Caco-2 (cell line): ENCODE measurements at regions not wholly inside any gene's neighbourhood (a gene's known extent, or its start where the extent isn't known, plus 50 kb on each side); places are given as distances from the start of the nearest gene placed in this dataset.

Experiments
- BruUV-seq: library from RNA; stranded (reverse); fragments of 400-500 nt; replicated peaks from 2 replicates; lab custom pipeline; 2021; lab: Mats Ljungman, UMichigan
- CTCF ChIA-PET: fragments of 300-600 bp; sonication (Branson Sonifier 250); formaldehyde crosslinking; loops from one replicate; lab custom pipeline; 2022; ENCODE audit warnings: antibody characterized with exemption; lab: Charles Lee
- POLR2A ChIA-PET: fragments of 300-600 bp; sonication (Branson Sonifier 250); formaldehyde crosslinking; loops from one replicate; lab custom pipeline; 2022; ENCODE audit warnings: antibody characterized with exemption; lab: Charles Lee
- DNase-seq, 2 experiments: peaks; one replicate each; pipeline versions ENCODE4 v3.0.0 to v3.0.0-alpha.2; 2020 to 2022
- H3K27me3 ChIP-seq: replicated peaks from 2 replicates; pipeline ENCODE4 v1.6.0; 2011; ENCODE audit warnings: low read length; ENCODE audit not compliant: control insufficient read depth, insufficient read depth
- H3K36me3 ChIP-seq: 2 replicates; pipeline ENCODE4 v1.5.1; 2011; ENCODE audit warnings: low read length; ENCODE audit not compliant: control insufficient read depth, insufficient read depth
- H3K4me1 ChIP-seq: fragments of 250-450 bp; sonication (Bioruptor Pico); 2 replicates; pipeline ENCODE4 v1.5.1; 2020; ENCODE audit warnings: mild to moderate bottlenecking
- H3K4me3 ChIP-seq: 2 replicates; pipeline ENCODE4 v1.5.1; 2011; ENCODE audit warnings: low read depth, mild to moderate bottlenecking, control low read depth, low read length
- H3K9me3 ChIP-seq: fragments of 250-450 bp; sonication (Bioruptor Pico); 2 replicates; pipeline ENCODE4 v1.5.1; 2020; ENCODE audit warnings: mild to moderate bottlenecking, moderate library complexity
- H3K27ac Mint-ChIP-seq: one replicate; pipeline ENCODE4 v1.8.0; 2022; ENCODE audit warnings: mixed read lengths; ENCODE audit not compliant: unreplicated experiment
- H3K27me3 Mint-ChIP-seq: one replicate; pipeline ENCODE4 v1.8.0; 2022; ENCODE audit warnings: mixed read lengths; ENCODE audit not compliant: insufficient read depth, unreplicated experiment
- H3K36me3 Mint-ChIP-seq: one replicate; pipeline ENCODE4 v1.8.0; 2022; ENCODE audit warnings: mild to moderate bottlenecking, mixed read lengths; ENCODE audit not compliant: insufficient read depth, unreplicated experiment
- H3K4me1 Mint-ChIP-seq: one replicate; pipeline ENCODE4 v1.8.0; 2022; ENCODE audit warnings: low read depth, mixed read lengths; ENCODE audit not compliant: unreplicated experiment
- H3K4me3 Mint-ChIP-seq: one replicate; pipeline ENCODE4 v1.8.0; 2022; ENCODE audit warnings: mild to moderate bottlenecking, moderate library complexity, mixed read lengths; ENCODE audit not compliant: unreplicated experiment
- H3K9me3 Mint-ChIP-seq: one replicate; pipeline ENCODE4 v1.8.0; 2022; ENCODE audit warnings: mixed read lengths; ENCODE audit not compliant: unreplicated experiment
- intact Hi-C: fragments of 100-400 bp; cut with micrococcal nuclease; formaldehyde crosslinking; loops from one replicate; pipeline ENCODE4 v1.10.0; 2022; ENCODE audit not compliant: unreplicated experiment
- TF ChIP-seq, protein P1 (sequence below), 2 experiments: fragments of 200-600 bp in 1 of 2; IDR thresholded peaks; 1 replicate in 1 of 2; 2 replicates in 1 of 2; pipeline versions ENCODE4 v1.5.1 to v1.8.0; 2011 to 2022; ENCODE audit warnings: antibody characterized with exemption in 1 of 2, control low read depth in 1 of 2, inconsistent platforms in 1 of 2, low read depth in 1 of 2, low read length in 1 of 2, mild to moderate bottlenecking in 1 of 2, moderate library complexity in 1 of 2; ENCODE audit not compliant: insufficient read depth in 1 of 2, severe bottlenecking in 1 of 2, unreplicated experiment in 1 of 2

DNA sequence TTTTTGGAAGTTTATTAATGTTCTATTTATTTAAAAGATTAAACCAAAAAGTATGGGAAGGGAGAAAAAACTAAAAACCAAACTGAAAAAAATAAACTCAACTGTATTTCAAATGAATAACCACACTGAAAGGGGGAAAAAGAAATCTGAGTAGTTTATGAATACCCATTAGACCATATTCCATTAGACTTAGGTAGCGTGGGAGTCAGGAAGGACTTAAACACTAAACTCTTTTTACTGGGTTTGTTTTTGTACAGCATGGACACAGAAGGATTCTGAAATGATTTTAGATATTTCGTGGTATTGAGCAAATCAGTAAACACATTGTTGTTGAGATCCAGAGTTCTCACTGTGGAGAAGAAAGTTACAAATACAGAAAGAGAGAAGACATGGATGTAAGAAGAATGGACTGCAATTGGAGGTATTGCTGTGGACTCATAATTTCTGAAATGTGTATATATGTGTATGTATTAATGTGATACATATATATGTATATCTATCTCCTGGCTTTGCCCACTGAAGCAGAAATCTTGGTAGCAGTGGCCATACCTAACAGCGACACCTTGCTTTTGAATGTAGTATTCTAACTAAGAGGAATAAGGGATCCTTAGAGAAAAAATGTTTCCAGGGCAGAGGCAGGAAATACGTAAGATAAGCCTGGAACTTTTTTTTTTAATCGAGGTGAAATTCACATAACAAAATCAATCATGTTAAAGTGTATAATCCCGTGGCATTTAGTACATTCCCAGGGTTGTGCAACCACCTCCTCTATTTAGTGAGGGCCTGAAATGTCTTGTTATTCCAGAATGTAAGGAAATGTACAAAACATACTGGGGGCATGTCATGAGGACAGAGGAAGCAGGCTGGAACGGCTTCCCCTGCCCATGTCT lies 228.8 kb downstream of the SMARCA2 start:
- TF ChIP-seq, protein P1, sequence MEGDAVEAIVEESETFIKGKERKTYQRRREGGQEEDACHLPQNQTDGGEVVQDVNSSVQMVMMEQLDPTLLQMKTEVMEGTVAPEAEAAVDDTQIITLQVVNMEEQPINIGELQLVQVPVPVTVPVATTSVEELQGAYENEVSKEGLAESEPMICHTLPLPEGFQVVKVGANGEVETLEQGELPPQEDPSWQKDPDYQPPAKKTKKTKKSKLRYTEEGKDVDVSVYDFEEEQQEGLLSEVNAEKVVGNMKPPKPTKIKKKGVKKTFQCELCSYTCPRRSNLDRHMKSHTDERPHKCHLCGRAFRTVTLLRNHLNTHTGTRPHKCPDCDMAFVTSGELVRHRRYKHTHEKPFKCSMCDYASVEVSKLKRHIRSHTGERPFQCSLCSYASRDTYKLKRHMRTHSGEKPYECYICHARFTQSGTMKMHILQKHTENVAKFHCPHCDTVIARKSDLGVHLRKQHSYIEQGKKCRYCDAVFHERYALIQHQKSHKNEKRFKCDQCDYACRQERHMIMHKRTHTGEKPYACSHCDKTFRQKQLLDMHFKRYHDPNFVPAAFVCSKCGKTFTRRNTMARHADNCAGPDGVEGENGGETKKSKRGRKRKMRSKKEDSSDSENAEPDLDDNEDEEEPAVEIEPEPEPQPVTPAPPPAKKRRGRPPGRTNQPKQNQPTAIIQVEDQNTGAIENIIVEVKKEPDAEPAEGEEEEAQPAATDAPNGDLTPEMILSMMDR (IDR thresholded peaks at IDR 0.05; ENCODE audit: insufficient read depth in 1 of 2, low read depth in 1 of 2, low read length in 1 of 2, severe bottlenecking in 1 of 2, unreplicated experiment in 1 of 2) = no peak
- no peaks in the 10 kb centered on the region for H3K36me3 ChIP-seq
- H3K27ac Mint-ChIP-seq = peak overlapping the region; percentile 62
- no peaks in the 10 kb centered on the region for H3K27me3 ChIP-seq
- H3K4me1 Mint-ChIP-seq = peaks cover 13% of the 10 kb centered on the region
- peaks cover 9% of the 10 kb centered on the region for H3K4me1 ChIP-seq
- no peaks in the 10 kb centered on the region for H3K9me3 ChIP-seq
- no peak for DNase-seq
- no peak overlapping the region for H3K4me3 ChIP-seq
- CTCF ChIA-PET = no interaction called here
- POLR2A ChIA-PET = no interaction called here
- intact Hi-C loops = loop anchor here (2.0 to 10.0 kb wide), 3 partner anchors 37 to 381 kb away; partner anchors contain the start of gene VLDLR
- H3K27me3 Mint-ChIP-seq = no peaks in the 10 kb centered on the region
- H3K36me3 Mint-ChIP-seq = peaks cover 14% of the 10 kb centered on the region
- H3K4me3 Mint-ChIP-seq = no peak overlapping the region
- BruUV-seq = no TSS peak
- H3K9me3 Mint-ChIP-seq = no peaks in the 10 kb centered on the region

DNA sequence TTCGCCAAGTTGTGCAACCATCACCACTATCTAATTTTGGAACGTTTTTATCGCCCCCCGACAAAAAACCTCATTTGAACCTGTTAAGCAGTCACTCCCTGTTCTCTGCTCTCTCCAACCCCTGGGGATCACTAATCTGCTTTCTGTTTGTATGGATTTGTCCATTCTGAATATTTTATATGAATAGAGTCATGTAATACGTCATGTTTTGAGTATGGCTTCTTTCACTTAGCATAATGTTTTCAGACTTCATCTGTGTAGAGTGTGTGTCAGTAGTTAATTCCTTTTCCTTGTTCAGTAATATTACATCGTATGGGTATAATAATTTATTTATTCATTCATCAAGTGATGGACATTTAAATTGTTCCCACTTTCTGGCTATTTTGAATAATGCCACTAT lies 232.2 kb downstream of the SMARCA2 start:
- H3K4me3 Mint-ChIP-seq = no peak overlapping the region
- POLR2A ChIA-PET = no interaction called here
- H3K36me3 ChIP-seq = no peaks in the 10 kb centered on the region
- no peaks in the 10 kb centered on the region for H3K27me3 Mint-ChIP-seq
- peaks cover 13% of the 10 kb centered on the region for H3K4me1 Mint-ChIP-seq
- no peak overlapping the region for H3K27ac Mint-ChIP-seq
- no peak for DNase-seq
- TF ChIP-seq, protein P1 (IDR thresholded peaks at IDR 0.05; ENCODE audit: insufficient read depth in 1 of 2, low read depth in 1 of 2, low read length in 1 of 2, severe bottlenecking in 1 of 2, unreplicated experiment in 1 of 2) = no peak
- H3K9me3 Mint-ChIP-seq = no peaks in the 10 kb centered on the region
- CTCF ChIA-PET = no interaction called here
- H3K36me3 Mint-ChIP-seq = peaks cover 8% of the 10 kb centered on the region
- no peaks in the 10 kb centered on the region for H3K9me3 ChIP-seq
- H3K27me3 ChIP-seq = no peaks in the 10 kb centered on the region
- H3K4me3 ChIP-seq = no peak overlapping the region
- intact Hi-C loops = loop anchor here (10.0 kb wide), 1 partner anchor 377 kb away; the partner anchor contains the start of gene VLDLR
- no TSS peak for BruUV-seq
- peaks cover 9% of the 10 kb centered on the region for H3K4me1 ChIP-seq

DNA sequence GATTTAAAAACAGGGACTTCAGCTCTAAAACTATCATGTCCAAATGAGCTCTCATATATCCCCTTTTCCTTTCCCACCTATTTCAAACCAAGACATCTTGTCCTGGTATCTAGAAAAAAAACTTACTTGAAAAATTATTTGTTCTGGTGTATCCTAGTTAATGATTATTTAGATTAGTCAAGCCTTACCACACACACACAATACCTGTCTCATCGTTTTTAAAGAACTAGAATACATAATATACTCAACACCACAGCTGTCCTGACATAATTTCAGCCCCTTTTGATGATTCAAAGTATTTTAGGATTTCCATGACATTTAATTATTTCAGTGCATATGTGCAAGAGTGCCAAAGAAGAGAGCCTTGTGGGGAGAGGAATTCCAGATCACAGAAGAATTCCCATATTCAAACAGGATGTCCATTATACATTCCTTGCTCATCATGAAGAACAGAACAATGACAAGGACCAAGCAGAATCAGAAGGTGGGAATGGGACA lies 233.7 kb downstream of the SMARCA2 start:
- no peaks in the 10 kb centered on the region for H3K27me3 ChIP-seq
- intact Hi-C loops = loop anchor here (10.0 kb wide), 1 partner anchor 376 kb away; the partner anchor contains the start of gene VLDLR
- Mint-ChIP-seq H3K4me1 (no peaks in the 10 kb centered on the region), H3K4me3 (no peak overlapping the region), H3K27me3 (no peaks in the 10 kb centered on the region), H3K36me3 (no peaks in the 10 kb centered on the region), H3K9me3 (no peaks in the 10 kb centered on the region), H3K27ac (no peak overlapping the region)
- ChIA-PET POLR2A (no interaction called here), CTCF (interaction anchor here (0.7 kb wide), 1 partner anchor 16 kb away, joined by 3 read pairs; no protein-coding TSS in a partner anchor)
- no TSS peak for BruUV-seq
- H3K36me3 ChIP-seq = no peaks in the 10 kb centered on the region
- no peak overlapping the region for H3K4me3 ChIP-seq
- H3K4me1 ChIP-seq = peaks cover 6% of the 10 kb centered on the region
- no peaks in the 10 kb centered on the region; the same call in 1 of the 2 replicates for H3K9me3 ChIP-seq
- no peak for DNase-seq
- TF ChIP-seq, protein P1 (IDR thresholded peaks at IDR 0.05; ENCODE audit: insufficient read depth in 1 of 2, low read depth in 1 of 2, low read length in 1 of 2, severe bottlenecking in 1 of 2, unreplicated experiment in 1 of 2) = no peak
